Kidney (tissue), 13 donors: ENCODE measurements at regions not wholly inside any gene's neighbourhood (a gene's known extent, or its start where the extent isn't known, plus 50 kb on each side); places are given as distances from the start of the nearest gene placed in this dataset.

Source experiments
- DNase-seq, 5 donors: peaks; one replicate each; pipeline ENCODE4 v3.0.0-alpha.2; 2013 to 2020
- FAIRE-seq: peaks from 2 replicates; lab custom pipeline; 2012; peaks lifted over from hg19 to GRCh38; lab: Jason Lieb, UNC
- H3K27ac ChIP-seq, 2 donors: one replicate each; pipeline ENCODE4 v1.7.0; 2013; ENCODE audit warnings: low read depth in 2 of 2, low read length in 2 of 2, inconsistent platforms in 1 of 2
- H3K27me3 ChIP-seq: one replicate; pipeline ENCODE4 v1.7.1; 2013; ENCODE audit warnings: low read length, inconsistent platforms; ENCODE audit not compliant: control insufficient read depth, insufficient read depth
- H3K36me3 ChIP-seq, 3 donors: one replicate each; pipeline versions ENCODE4 v1.7.0 to v1.7.1; 2013; ENCODE audit warnings: low read length in 3 of 3, control low read depth in 1 of 3, inconsistent platforms in 1 of 3; ENCODE audit not compliant: insufficient read depth in 3 of 3, control insufficient read depth in 2 of 3
- H3K4me1 ChIP-seq, 3 donors: one replicate each; pipeline versions ENCODE4 v1.7.0 to v1.7.1; 2013; ENCODE audit warnings: low read length in 3 of 3, inconsistent platforms in 1 of 3, low read depth in 1 of 3; ENCODE audit not compliant: control insufficient read depth in 2 of 3, insufficient read depth in 2 of 3
- H3K4me3 ChIP-seq, 3 donors: one replicate each; pipeline versions ENCODE4 v1.7.0 to v1.8.1; 2013; ENCODE audit warnings: low read length in 3 of 3, control low read depth in 1 of 3, inconsistent platforms in 1 of 3
- H3K9ac ChIP-seq, 3 donors: one replicate each; pipeline versions ENCODE4 v1.7.0 to v1.7.1; 2013; ENCODE audit warnings: low read length in 3 of 3, control low read depth in 1 of 3, inconsistent platforms in 1 of 3
- H3K9me3 ChIP-seq, 3 donors: one replicate each; pipeline versions ENCODE4 v1.7.0 to v1.7.1; 2013; ENCODE audit warnings: low read length in 3 of 3, control low read depth in 1 of 3, inconsistent platforms in 1 of 3; ENCODE audit not compliant: control insufficient read depth in 2 of 3, insufficient read depth in 1 of 3
- intact Hi-C: fragments of 100-400 bp; cut with DNase I; formaldehyde crosslinking; loops from one replicate; pipeline ENCODE4 v1.11.1; 2022
- TF ChIP-seq, protein P1 (sequence below): IDR thresholded peaks from 3 replicates; pipeline ENCODE4 v1.5.1; 2012; ENCODE audit warnings: mild to moderate bottlenecking, moderate library complexity, borderline replicate concordance; ENCODE audit not compliant: insufficient read depth; ENCODE audit errors: extremely low read depth
- donor health status: control.
- donor health status: control.
- donor health status: control.
- donor health status: control.
- donor health status: control.
- donor health status: DM: yes; HTN: yes; CAD: no.
- donor health status: Normal renal cell carcinoma (clear cell type).

DNA sequence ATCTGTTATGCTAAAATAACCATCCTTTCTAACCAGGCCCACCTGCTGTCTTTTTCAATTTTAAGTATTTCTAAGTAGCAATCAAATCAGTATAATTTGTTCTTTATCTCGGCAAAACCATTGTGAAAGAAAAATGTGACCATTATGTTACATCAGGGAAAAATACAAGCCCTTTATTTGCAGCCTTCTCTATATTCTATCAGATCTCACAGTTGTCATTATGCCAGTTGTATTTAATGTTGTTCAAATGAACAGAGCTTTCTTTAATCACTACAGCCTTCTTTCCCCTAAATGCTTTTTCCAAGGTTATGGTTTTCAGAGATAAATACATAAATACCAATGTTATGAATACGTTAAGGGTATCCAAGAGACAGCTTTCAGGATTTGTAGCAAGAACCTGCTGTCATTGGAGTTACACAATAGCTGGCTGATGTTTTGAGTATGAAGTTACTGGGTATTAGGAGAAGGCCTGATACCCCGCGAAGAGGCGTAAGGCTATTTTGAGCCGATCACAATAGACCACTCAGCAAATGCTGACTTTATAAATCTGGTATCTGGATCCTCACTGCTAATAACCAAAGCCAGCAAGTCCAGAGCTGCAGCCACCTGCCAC lies 406.3 kb downstream of the CADM1 start:
- H3K36me3 ChIP-seq, result no peaks in the 10 kb centered on the region
- no peak for FAIRE-seq
- intact Hi-C loops, result no loop called here
- no peak overlapping the region for H3K9ac ChIP-seq
- TF ChIP-seq, protein P1, sequence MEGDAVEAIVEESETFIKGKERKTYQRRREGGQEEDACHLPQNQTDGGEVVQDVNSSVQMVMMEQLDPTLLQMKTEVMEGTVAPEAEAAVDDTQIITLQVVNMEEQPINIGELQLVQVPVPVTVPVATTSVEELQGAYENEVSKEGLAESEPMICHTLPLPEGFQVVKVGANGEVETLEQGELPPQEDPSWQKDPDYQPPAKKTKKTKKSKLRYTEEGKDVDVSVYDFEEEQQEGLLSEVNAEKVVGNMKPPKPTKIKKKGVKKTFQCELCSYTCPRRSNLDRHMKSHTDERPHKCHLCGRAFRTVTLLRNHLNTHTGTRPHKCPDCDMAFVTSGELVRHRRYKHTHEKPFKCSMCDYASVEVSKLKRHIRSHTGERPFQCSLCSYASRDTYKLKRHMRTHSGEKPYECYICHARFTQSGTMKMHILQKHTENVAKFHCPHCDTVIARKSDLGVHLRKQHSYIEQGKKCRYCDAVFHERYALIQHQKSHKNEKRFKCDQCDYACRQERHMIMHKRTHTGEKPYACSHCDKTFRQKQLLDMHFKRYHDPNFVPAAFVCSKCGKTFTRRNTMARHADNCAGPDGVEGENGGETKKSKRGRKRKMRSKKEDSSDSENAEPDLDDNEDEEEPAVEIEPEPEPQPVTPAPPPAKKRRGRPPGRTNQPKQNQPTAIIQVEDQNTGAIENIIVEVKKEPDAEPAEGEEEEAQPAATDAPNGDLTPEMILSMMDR, result no peak
- no peak for DNase-seq
- no peaks in the 10 kb centered on the region for H3K9me3 ChIP-seq
- H3K27me3 ChIP-seq, result no peaks in the 10 kb centered on the region
- no peaks in the 10 kb centered on the region for H3K4me1 ChIP-seq
- no peak overlapping the region for H3K4me3 ChIP-seq
- H3K27ac ChIP-seq, result no peak overlapping the region

DNA sequence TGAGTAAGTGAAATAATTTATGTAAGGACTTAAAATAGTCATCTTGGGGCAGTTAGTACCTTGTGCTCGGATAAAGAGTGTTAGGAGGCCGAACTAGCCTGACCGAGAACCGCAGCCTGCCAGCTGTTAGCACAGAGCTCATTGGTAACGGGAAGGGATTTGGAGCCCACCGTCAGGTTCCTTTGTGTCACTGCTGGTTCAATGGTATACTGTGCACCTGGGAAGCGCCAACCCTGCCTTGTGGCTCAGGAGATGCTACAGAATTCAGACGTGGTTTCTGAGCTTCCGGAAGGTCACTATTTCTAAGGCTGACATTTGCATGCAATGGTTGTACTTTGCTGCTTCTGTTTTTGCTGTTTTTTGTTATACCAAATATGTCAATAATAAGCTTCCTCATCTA lies 403.5 kb downstream of the CADM1 start:
- no peaks in the 10 kb centered on the region for H3K27me3 ChIP-seq
- DNase-seq (no peak), FAIRE-seq (no peak)
- H3K4me3 ChIP-seq, result no peak overlapping the region
- no peaks in the 10 kb centered on the region for H3K9me3 ChIP-seq
- TF ChIP-seq, protein P1, result no peak
- no peak overlapping the region for H3K27ac ChIP-seq
- intact Hi-C loops, result no loop called here
- no peak overlapping the region for H3K9ac ChIP-seq
- no peaks in the 10 kb centered on the region for H3K4me1 ChIP-seq
- no peaks in the 10 kb centered on the region for H3K36me3 ChIP-seq

DNA sequence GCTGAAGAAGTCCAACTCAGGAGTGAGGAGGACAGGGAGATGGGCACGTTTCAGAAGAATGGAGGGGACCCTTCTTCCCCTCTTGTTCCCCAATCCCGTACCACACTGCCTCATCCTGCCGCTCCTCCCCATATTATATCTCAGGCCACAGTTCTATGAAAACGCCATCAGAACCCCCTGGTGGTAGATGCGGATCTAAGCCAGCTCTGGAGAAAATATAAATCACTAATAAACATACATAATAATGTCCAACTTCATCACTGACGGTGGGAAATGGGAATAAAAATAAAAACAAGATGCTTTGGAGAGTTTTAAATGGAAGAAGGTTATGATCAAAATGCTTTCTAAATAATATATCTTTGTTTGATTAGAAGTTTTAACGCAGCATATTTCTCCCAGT lies 400.3 kb downstream of the CADM1 start:
- H3K36me3 ChIP-seq, result no peaks in the 10 kb centered on the region
- DNase-seq (no peak), FAIRE-seq (no peak)
- no peaks in the 10 kb centered on the region for H3K9me3 ChIP-seq
- no peak overlapping the region for H3K9ac ChIP-seq
- H3K4me1 ChIP-seq, result no peaks in the 10 kb centered on the region
- no peak overlapping the region for H3K4me3 ChIP-seq
- intact Hi-C loops, result no loop called here
- TF ChIP-seq, protein P1, result no peak
- no peak overlapping the region for H3K27ac ChIP-seq
- H3K27me3 ChIP-seq, result no peaks in the 10 kb centered on the region

DNA sequence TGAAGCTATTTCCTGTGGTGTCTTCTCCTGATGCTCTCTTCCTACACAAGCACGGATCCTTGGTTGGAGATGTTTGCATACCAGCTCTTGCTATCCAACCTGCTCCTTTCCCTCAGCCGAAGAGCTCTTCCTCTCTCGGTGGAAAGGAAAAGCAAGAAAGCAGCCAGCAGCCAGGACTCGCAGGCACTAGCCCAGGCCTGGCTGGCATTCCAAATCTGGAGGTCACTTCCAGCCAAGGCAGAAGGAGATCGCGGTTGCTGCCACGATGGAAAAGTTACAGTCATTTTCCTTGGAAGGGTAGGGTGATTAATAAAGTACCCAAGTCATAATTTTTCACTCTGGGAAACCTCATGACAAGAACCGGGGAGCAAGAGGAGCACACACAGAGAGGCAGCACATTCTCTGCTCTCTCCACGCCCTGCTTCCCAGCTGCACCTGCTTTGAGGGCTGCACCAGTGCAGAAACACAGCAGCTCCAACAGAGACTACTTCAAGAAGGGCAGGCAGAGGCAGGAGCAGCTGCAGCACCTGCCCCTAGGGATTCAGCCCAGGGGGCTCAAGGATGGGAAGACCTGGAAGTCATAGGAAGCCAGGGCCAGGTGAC lies 399.3 kb downstream of the CADM1 start:
- no peak overlapping the region for H3K9ac ChIP-seq
- DNase-seq, result no peak
- H3K36me3 ChIP-seq, result no peaks in the 10 kb centered on the region
- H3K4me3 ChIP-seq, result no peak overlapping the region
- intact Hi-C loops, result no loop called here
- FAIRE-seq, result no peak
- no peaks in the 10 kb centered on the region for H3K27me3 ChIP-seq
- H3K4me1 ChIP-seq, result no peaks in the 10 kb centered on the region
- TF ChIP-seq, protein P1, result no peak
- no peaks in the 10 kb centered on the region for H3K9me3 ChIP-seq
- no peak overlapping the region for H3K27ac ChIP-seq
